ENCODE measurements at regions not wholly inside any gene's neighbourhood (a gene's known extent, or its start where the extent isn't known, plus 50 kb on each side); places are given as distances from the start of the nearest gene placed in this dataset.

GRCh38 chr16:80018466-80018865, 417.9 kb upstream of the MAF start:
- TF ChIP-seq CTCF (conservative IDR thresholded peaks at IDR 0.05) (no peak), ZFX (IDR thresholded peaks at IDR 0.05) (no peak)

Data from C4-2B (cell line).